Mesothelial cell of epicardium (in vitro differentiated cells): ENCODE measurements at regions not wholly inside any gene's neighbourhood (a gene's known extent, or its start where the extent isn't known, plus 50 kb on each side); places are given as distances from the start of the nearest gene placed in this dataset.
"Not testable (repeated sequence)": the region's sequence is repeated elsewhere in the genome, so short reads cannot be mapped to it uniquely, and the experiment has no call there.

Source experiments
- DNase-seq, 2 experiments: peaks; one replicate each; pipeline ENCODE4 v3.0.0; 2021; ENCODE audit warnings: low spot score in 2 of 2; ENCODE audit not compliant: unreplicated experiment in 2 of 2
- H3K27ac Mint-ChIP-seq: 2 replicates; pipeline ENCODE4 v1.8.0; 2021; ENCODE audit warnings: mixed read lengths
- H3K27me3 Mint-ChIP-seq: 2 replicates; pipeline ENCODE4 v1.8.0; 2021; ENCODE audit warnings: low read depth, mixed read lengths
- H3K36me3 Mint-ChIP-seq: 2 replicates; pipeline ENCODE4 v1.8.0; 2021; ENCODE audit warnings: mixed read lengths
- H3K4me1 Mint-ChIP-seq: 2 replicates; pipeline ENCODE4 v1.8.0; 2021; ENCODE audit warnings: mixed read lengths
- H3K4me3 Mint-ChIP-seq: 2 replicates; pipeline ENCODE4 v1.8.0; 2021; ENCODE audit warnings: mild to moderate bottlenecking, moderate library complexity, mixed read lengths
- H3K9me3 Mint-ChIP-seq: 2 replicates; pipeline ENCODE4 v1.8.0; 2021; ENCODE audit warnings: mixed read lengths
- TF ChIP-seq, protein P1 (sequence below): fragments of 200-600 bp; sonication (generic); IDR thresholded peaks from one replicate; pipeline ENCODE4 v1.5.0; 2021; ENCODE audit warnings: antibody characterized with exemption; ENCODE audit not compliant: unreplicated experiment

DNA sequence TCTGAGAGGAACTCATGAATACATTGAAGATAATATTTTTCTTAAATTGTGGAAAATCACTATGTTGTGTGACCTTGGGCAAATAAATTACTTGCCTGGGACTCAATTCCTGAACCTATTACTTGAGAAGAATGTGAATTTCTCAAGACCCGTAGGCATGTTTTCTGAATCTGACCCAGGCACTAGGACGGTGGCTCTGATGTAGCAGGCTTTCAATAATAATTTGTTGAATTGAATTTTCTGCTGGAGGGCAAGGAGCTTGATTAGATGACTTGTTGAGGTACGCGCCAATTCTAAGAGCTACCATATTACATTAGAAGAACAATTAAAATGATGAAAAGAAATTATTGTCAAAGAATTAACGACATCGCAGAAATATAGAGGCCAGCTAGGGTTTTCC lies 150.2 kb upstream of the LRRC3B start:
- TF ChIP-seq, protein P1, sequence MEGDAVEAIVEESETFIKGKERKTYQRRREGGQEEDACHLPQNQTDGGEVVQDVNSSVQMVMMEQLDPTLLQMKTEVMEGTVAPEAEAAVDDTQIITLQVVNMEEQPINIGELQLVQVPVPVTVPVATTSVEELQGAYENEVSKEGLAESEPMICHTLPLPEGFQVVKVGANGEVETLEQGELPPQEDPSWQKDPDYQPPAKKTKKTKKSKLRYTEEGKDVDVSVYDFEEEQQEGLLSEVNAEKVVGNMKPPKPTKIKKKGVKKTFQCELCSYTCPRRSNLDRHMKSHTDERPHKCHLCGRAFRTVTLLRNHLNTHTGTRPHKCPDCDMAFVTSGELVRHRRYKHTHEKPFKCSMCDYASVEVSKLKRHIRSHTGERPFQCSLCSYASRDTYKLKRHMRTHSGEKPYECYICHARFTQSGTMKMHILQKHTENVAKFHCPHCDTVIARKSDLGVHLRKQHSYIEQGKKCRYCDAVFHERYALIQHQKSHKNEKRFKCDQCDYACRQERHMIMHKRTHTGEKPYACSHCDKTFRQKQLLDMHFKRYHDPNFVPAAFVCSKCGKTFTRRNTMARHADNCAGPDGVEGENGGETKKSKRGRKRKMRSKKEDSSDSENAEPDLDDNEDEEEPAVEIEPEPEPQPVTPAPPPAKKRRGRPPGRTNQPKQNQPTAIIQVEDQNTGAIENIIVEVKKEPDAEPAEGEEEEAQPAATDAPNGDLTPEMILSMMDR, result no peak
- Mint-ChIP-seq H3K4me3 (no peak overlapping the region), H3K36me3 (no peaks in the 10 kb centered on the region), H3K27me3 (no peaks in the 10 kb centered on the region), H3K4me1 (no peaks in the 10 kb centered on the region), H3K27ac (no peak overlapping the region), H3K9me3 (peaks cover 23% of the 10 kb centered on the region)
- DNase-seq, result no peak

DNA sequence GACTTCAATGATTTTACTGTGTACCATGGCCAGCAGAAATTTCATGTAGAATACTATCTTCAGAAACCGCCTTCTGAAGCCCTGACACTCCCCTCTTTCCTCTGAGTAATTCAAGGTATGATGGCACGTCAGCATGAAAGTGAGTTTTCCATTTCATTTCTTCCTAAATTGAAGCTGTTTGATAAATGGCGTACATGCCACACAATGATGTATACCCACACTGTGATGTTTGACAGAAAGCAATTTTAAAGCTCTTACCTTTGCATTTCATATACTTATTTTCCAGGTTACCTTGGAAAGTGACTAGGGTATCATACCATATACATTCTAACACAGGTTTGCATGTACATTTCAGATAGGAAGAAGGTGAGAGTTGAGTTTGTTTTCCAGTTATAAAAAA lies 147.9 kb upstream of the LRRC3B start:
- Mint-ChIP-seq H3K36me3 (no peaks in the 10 kb centered on the region), H3K27ac (no peak overlapping the region), H3K9me3 (peaks cover under 1% of the 10 kb centered on the region), H3K27me3 (no peaks in the 10 kb centered on the region), H3K4me3 (no peak overlapping the region), H3K4me1 (no peaks in the 10 kb centered on the region)
- TF ChIP-seq, protein P1, result no peak
- no peak for DNase-seq

DNA sequence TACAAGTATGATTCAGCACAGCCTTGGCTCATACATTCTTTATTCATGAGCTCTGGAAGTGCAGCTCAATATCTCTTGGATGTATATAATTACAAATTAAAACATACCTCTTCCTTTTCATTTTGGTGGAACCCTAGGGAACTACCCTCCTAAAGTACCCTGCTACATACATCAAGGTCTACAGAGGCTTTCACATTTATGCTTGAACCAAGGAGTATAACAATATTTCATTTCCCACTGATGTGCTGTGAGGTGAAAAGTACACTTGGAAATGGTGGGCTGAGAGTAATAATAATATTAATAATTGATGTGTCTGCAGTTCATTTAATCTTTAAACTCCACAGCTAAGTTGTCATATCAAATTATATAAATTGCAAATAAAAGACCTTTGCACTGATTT lies 142.2 kb upstream of the LRRC3B start:
- Mint-ChIP-seq H3K9me3 (peaks cover 3% of the 10 kb centered on the region), H3K36me3 (no peaks in the 10 kb centered on the region), H3K4me3 (no peak overlapping the region), H3K27ac (no peak overlapping the region), H3K27me3 (no peaks in the 10 kb centered on the region), H3K4me1 (no peaks in the 10 kb centered on the region)
- TF ChIP-seq, protein P1, result no peak
- no peak for DNase-seq

DNA sequence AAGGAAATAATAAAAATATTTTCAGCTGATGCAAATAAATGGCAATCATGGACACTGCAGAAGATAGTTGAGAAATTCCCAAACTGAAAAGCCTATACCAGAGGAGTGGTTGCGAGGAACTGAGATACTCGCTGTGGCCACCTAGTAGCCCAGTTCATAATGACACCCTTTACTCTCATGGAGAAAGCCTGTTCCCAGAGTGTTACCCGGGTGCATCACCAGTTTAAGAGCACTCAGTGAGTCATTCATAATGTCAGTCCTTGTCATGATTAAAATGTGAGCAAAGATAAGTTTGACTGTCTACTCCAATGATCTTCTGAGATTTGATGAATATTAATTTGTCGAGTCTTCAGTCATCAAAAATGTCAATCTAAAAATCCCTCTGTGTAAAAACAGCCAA lies 138.4 kb upstream of the LRRC3B start:
- no peaks in the 10 kb centered on the region for H3K36me3 Mint-ChIP-seq
- TF ChIP-seq, protein P1, result no peak
- no peak overlapping the region for H3K4me3 Mint-ChIP-seq
- H3K27me3 Mint-ChIP-seq, result no peaks in the 10 kb centered on the region
- peaks cover 3% of the 10 kb centered on the region for H3K9me3 Mint-ChIP-seq
- no peak for DNase-seq
- H3K27ac Mint-ChIP-seq, result no peak overlapping the region
- no peaks in the 10 kb centered on the region for H3K4me1 Mint-ChIP-seq

DNA sequence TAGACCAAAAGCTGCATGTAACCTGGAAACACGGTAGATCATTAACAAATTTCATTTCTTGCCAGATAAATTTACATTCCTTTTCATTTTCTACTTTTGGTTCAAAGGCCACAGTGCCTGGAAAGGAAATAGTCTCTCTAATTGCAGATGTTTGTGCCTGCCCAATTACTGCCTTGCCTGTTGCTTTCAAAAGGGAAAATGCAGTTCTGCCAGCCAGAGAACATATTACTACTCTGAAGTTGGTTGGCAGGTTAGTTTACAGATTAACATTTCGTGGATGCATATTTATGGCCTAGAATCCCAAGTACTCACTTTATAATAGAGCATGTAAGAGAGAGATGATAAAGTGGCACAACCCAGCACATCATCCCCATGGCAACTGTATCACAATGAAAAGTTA lies 124.3 kb upstream of the LRRC3B start:
- TF ChIP-seq, protein P1, result no peak
- H3K4me1 Mint-ChIP-seq, result no peaks in the 10 kb centered on the region
- no peaks in the 10 kb centered on the region for H3K27me3 Mint-ChIP-seq
- DNase-seq, result no peak
- no peak overlapping the region for H3K27ac Mint-ChIP-seq
- no peaks in the 10 kb centered on the region for H3K36me3 Mint-ChIP-seq
- H3K4me3 Mint-ChIP-seq, result no peak overlapping the region
- H3K9me3 Mint-ChIP-seq, result no peaks in the 10 kb centered on the region

DNA sequence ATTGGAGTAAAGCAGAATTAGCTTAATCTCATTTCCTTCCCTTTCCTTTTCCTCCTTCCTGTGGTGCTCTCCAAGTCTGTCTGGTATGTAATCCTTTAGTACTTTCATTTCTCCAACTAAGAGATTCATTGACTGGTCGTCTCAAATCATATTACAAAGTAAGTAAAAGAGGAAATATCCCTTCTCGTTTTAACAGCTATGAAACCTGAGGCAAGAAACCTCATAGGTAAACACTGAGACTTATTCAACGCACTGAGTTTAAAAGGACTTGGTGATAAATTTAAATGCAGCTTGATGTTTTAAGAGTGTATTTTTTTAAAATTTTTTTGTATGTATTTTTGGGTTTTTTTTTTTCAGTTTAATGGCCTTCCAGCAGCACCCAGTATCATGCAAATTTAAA lies 117.2 kb upstream of the LRRC3B start:
- DNase-seq, result no peak
- H3K4me3 Mint-ChIP-seq, result no peak overlapping the region
- TF ChIP-seq, protein P1, result no peak

DNA sequence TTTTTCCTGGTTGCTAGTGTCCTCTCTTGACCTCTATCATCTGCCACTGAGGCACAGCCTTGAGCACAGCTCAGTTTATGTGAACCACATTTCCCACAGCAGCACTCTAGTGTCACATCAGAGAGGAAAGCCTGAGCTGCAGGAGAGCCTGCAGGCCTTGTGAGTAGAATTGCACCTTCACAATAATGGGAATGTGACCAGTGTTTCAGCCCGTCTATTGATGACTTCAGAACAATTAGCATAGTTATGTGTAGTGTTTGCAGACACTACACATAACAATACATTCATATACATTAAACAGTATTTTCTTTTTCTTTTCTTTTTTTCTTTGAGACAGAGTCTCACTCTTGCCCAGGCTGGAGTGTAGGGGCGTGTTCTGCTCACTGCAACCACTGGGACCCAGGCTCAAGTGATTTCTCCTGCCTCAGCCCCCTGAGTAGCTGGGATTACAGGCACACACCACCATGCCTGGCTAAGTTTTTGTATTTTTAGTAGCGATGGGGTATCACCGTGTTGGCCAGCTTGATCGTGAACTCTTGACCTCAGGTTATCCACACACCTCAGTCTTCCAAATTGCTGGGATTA lies 108.0 kb upstream of the LRRC3B start:
- H3K27ac Mint-ChIP-seq, H3K4me1 Mint-ChIP-seq, H3K4me3 Mint-ChIP-seq, H3K27me3 Mint-ChIP-seq, H3K36me3 Mint-ChIP-seq, DNase-seq: not testable (repeated sequence)
- peaks cover 21% of the 10 kb centered on the region for H3K9me3 Mint-ChIP-seq

More for the DNA sequence above, 117.2 kb upstream of the LRRC3B start:
- Mint-ChIP-seq H3K9me3 (no peaks in the 10 kb centered on the region), H3K27me3 (no peaks in the 10 kb centered on the region), H3K27ac (no peak overlapping the region), H3K36me3 (no peaks in the 10 kb centered on the region), H3K4me1 (no peaks in the 10 kb centered on the region)
